Right hindlimb (tissue), 1 donor: ENCODE measurements at regions not wholly inside any gene's neighbourhood (a gene's known extent, or its start where the extent isn't known, plus 50 kb on each side); places are given as distances from the start of the nearest gene placed in this dataset.

Source experiments
- DNase-seq: peaks from one replicate; pipeline ENCODE4 v3.0.0-alpha.2; 2018

DNA sequence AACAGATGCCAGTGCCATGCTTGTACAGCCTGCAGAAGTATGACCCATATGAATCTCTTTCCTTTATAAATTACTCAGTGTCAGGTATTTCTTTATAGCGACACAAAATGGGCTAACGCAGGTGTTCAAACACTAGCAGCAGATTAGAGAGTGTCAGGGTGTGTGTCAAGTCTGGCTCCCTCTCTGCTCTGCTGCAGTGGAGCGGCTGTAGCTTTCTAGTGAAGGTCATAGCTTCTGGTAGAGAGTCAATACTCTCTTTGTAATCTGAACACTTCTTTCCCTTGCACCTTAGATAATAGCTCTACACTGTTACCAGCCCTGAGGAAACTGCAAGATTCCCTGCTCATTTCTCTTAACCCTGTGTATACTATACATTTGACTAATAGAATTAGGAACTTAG, 483.2 kb upstream of the TGFBR2 start:
- DNase-seq: no peak

GRCh38 chr3:30123755-30124154, 482.6 kb upstream of the TGFBR2 start:
- DNase-seq: no peak

GRCh38 chr3:30124435-30125370, 481.7 kb upstream of the TGFBR2 start:
- no peak for DNase-seq

DNA sequence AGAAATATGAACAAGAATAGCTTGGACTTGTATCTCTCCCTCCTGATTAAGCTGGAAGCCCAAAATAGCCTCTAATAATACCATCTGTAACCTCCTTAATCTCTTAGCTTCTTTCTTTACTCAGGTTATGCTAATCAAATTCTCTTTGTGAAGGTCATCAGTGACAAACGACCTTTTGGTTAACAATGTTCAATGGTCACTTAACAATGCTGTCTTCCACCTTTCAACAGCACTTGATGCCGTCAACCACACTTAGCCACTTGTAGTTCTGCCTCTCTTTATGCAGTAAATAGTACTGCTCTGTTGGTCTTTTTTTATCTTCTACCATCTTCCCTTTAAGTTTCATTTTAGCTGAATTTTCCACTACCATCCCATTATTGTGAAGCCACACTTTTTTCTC, 476.6 kb upstream of the TGFBR2 start:
- DNase-seq: no peak

DNA sequence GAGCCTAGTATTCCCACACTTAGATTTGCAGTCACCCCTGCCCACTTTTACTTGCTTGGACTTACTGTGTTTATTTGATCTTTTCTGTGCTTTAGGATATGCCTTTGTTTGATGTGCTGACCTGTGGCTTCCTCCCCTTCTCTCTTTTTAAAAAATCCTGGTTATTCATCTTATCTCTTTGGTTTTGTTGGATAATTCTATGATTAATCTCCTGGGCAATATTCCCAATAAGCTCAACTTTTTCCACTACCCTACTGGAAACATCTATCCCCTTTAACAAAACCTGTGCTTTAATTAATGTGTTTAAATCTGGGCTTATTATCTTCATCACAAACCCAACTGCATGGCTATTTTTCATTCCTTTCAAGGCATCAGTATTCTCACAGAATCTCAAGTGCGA, 476.0 kb upstream of the TGFBR2 start:
- DNase-seq: no peak

DNA sequence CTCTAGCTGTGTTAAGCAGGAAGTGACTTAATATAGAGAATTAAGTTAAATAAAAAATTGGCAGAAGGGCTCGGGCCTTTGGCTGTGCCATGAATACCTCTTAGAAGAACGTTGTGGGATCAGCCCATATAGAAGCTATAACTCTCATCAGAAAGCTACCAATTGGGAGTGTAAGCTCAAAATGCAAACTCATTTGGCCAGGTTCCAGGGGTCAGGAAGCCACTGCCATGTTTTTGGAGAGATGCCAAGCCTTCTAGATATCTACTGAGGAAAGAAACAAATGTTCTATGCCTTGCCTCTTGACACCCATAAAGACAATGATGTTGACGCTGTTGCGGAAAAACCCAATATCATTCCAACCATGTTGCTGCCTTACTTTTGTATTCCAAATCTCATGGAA, 475.2 kb upstream of the TGFBR2 start:
- no peak for DNase-seq

DNA sequence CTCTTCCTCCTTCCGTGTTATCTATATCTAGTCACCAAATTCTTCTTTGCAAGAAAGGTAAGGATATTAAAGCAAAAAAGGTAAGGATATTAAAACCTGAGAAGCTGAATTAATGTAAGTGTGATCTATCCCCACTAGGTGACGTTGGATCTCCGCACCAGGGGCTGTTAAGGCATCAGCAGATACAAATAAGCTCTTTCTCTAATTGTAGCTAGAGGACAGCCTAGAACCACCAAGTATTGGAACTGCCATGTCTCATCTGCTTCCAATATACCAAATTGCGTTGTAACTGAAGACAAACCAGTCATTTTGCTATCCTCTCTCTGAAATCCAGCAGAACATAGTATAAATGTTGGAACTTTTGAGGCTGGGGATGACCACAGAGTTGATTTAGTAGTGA, 471.2 kb upstream of the TGFBR2 start:
- DNase-seq: no peak

- no peak for DNase-seq
Measured at GRCh38 chr3:30139283-30139682, 467.1 kb upstream of the TGFBR2 start.

DNA sequence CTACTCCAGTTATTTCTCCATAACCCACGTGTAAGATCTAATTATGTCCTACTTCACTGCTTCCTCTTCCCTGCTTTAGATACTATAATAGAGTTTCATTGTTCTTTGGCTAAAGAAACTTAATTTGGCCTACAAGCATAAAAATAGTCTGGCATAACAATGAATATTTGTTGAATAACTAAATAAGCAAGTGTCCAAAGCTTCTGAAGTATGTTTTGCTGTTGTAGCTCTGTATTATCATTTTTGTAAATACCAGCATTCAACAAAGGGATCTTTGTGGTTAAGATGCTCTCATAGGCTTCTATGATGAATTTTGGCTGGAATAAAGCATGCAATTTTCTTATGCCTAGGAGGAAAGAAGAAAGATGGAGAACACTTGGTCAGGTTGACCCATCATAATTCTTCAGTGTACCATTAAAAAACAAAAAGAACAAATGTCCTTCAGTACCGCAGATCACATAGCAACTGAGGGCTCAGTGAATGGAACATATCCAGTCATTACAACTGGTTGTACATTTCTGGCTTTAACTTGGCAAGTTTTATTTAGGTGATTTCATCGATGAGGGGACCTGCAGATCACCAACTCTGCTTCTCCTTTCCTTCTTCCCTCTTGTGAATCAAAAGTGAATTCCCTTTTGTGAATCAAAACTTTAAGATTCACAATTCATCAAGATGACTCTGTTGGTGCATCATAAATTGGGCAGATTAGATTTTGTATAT, 465.9 kb upstream of the TGFBR2 start:
- no peak for DNase-seq

GRCh38 chr3:30141178-30141581, 465.2 kb upstream of the TGFBR2 start:
- peak; percentile 26 for DNase-seq

DNA sequence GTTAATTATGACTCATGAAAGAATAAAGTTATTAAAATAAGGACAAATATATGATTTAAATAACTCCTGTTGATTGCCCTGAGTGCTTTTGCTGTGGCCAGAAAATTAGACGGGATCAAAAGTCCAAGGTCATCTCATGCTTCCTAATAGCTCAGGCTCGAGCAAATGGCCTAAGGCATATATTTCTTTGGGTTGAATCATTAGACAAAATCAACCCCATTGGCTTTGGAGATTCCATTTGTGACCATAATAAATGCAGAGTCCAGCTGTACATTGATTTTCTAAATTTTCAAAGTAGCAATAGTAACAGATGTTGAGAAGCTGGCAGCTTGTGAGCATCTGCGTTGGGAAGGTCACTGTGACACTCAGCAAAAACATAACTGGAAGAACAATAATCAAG, 464.5 kb upstream of the TGFBR2 start:
- DNase-seq: no peak

DNA sequence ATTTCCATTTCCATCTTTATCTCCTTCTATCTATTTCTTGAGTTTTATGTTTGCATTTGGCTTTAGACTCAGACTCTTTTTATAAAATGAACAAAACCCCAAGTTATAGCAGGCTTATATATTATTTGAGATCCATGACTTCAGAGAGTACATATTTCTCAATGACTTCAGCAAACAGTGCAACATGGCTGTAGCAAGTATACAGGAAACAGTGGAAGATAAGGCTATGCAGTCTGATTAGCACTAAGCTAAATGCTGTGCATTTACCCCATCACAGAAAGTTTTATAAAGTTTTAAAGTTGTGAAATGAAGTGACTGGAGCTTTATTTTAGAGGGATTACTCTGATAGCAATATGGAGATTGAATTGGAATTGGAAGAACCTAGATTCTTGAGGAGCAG, 463.5 kb upstream of the TGFBR2 start:
- no peak for DNase-seq

GRCh38 chr3:30145281-30145680, 461.1 kb upstream of the TGFBR2 start:
- DNase-seq: no peak

- no peak for DNase-seq
Measured at GRCh38 chr3:30146978-30147377, 459.4 kb upstream of the TGFBR2 start.

DNA sequence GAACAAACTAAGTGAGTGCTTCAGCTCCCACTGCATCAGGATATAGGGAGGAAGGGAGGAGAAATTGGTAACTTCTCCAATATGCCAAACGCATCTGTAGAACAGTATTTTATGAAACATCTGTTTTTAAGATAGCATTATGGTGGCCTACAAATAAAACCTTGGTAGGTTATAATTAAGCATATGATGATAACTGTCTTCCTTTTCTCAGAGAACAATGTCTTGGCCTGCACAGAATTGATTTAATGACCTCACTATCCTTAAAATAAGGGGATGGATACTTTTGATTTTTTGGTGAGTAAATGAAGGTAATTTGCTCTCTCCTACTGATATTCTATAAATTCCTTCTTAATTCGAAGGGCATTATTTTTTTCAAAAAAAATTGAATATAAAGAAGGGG, 451.5 kb upstream of the TGFBR2 start:
- no peak for DNase-seq

- no peak for DNase-seq
Measured at GRCh38 chr3:30155755-30156154, 450.6 kb upstream of the TGFBR2 start.

DNA sequence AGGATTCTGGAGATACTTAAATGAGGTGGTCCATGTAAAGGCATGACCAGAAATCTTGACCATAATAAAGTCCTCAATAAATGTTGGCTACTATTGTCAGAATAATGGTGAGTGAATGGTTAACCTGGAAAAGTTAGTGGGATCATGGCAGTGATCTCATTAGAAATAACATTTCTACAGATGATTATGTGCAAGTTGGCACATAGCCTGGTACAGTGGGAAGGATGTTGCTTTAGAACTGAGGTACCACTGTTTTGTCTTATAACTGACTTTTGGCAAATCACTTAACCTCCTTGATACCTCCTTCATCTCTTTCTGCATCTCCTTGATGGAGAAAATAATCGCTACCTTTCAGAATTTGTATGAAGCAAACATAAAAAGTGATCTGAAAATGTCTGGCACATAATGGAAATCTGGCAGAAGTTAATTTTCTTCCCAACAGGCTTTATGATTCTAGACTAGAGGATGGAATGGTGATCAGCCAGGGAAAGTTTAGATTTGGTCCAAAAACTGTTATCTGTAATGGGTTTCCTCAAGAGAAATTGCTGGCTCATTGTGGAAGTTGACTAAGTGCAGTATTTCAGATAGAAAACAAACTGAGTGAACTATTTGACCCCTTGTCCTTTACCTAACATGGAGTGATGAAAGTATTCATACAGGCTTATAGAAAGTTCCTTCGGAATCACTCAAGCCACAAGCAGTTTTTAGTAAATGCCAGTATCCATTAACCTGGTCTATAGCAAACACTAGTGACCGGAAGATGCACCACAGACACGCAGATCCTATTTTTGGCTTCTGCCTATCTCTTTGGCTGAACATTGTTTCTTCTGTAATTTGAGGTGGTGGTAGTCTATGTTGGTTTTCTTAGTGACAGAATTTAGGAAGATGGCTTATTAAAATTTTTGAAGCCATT, 449.6 kb upstream of the TGFBR2 start:
- no peak for DNase-seq

GRCh38 chr3:30161375-30161774, 445.0 kb upstream of the TGFBR2 start:
- peak; percentile 27 for DNase-seq

DNA sequence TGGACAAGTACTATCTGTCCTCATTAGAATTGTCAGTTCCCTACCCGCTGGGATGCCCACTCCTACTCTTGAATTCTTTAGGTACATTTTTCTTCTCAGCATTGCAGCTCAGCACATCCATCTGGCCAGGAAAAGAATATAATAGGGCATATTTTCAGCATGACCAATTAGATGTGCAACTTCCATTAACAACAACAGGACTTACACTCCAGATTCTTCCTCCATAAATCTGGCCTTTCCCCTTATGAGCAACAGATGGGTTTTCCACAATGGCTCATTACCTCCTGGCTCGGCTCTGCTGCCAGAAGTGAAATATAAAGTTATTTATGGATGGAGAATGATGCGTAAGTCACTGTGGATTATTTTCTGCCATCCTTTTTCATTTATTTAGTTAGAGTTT, 443.8 kb upstream of the TGFBR2 start:
- DNase-seq: peak; percentile 47

DNA sequence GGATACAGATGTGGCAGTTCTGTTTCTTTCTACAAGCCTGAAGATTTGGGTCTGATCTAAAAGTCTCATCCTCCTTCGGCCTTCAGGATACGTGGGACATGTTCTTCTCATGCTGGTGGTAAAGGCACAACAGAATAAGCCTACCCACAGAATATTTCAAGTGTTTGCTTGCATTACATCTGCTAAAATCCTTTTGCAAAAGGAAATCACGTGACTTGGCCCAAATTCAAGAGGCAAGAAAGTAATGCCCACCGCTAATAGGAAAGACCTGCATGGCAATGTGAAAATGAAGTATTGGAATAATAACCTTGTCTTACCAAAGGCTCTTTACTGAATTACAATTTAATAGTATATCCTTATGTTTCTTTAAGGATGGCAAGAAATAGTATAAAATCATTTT, 439.9 kb upstream of the TGFBR2 start:
- DNase-seq: no peak

- DNase-seq: no peak
Measured at GRCh38 chr3:30167541-30168011, 438.8 kb upstream of the TGFBR2 start.

- no peak for DNase-seq
Measured at GRCh38 chr3:30169487-30169886, 436.9 kb upstream of the TGFBR2 start.
